ENCODE measurements at regions not wholly inside any gene's neighbourhood (a gene's known extent, or its start where the extent isn't known, plus 50 kb on each side); places are given as distances from the start of the nearest gene placed in this dataset.

- DNase-seq (ENCODE audit: low read depth in 1 of 2, low spot score in 1 of 2) = peak; percentile 63 to 88
- peak; percentile 40; the same call in 1 of the 2 replicates for TF ChIP-seq GABPA (IDR thresholded peaks at IDR 0.05; ENCODE audit: low read depth)
- peak; percentile 53; the same call in 1 of the 2 replicates for TF ChIP-seq SPI1 (IDR thresholded peaks at IDR 0.05; ENCODE audit: borderline replicate concordance, low read depth)
- TF ChIP-seq REST (IDR thresholded peaks at IDR 0.05; ENCODE audit: insufficient replicate concordance, low read depth) = peak; percentile 46
- peak; percentile 34; the same call in 1 of the 2 replicates for TF ChIP-seq POLR2AphosphoS5 (IDR thresholded peaks at IDR 0.05; ENCODE audit: low read depth)
- TF ChIP-seq CTCF (IDR thresholded peaks at IDR 0.05; ENCODE audit: insufficient read depth, low read length) = no peak
- Histone ChIP-seq H3K27ac (replicated peaks) (peak overlapping the region; percentile 91), H3K4me3 (replicated peaks; ENCODE audit: insufficient read depth, low read length) (peak overlapping the region; percentile 2; the same call in 1 of the 2 replicates), H3K27me3 (ENCODE audit: insufficient read depth, poor library complexity, severe bottlenecking) (no peaks in the 10 kb centered on the region)
These were observed 271.2 kb downstream of the PRL start for GRCh38 chr6:22025468-22026163.

- Histone ChIP-seq H3K27me3 (ENCODE audit: insufficient read depth, poor library complexity, severe bottlenecking) (no peaks in the 10 kb centered on the region), H3K27ac (replicated peaks) (peak overlapping the region; percentile 91), H3K4me3 (replicated peaks; ENCODE audit: insufficient read depth, low read length) (no peak overlapping the region)
- DNase-seq (ENCODE audit: low read depth in 1 of 2, low spot score in 1 of 2) = peak in 1 of 2 experiments; percentile 58
- no peak for TF ChIP-seq POLR2AphosphoS5 (IDR thresholded peaks at IDR 0.05; ENCODE audit: low read depth)
These were observed 270.6 kb downstream of the PRL start for GRCh38 chr6:22026164-22026678.

- no peaks in the 10 kb centered on the region for H3K27me3 ChIP-seq (ENCODE audit: insufficient read depth, poor library complexity, severe bottlenecking)
- peak overlapping the region; percentile 91 for H3K27ac ChIP-seq (replicated peaks)
- DNase-seq (ENCODE audit: low read depth in 1 of 2, low spot score in 1 of 2) = peak in 1 of 2 experiments; percentile 30
- no peak overlapping the region for H3K4me3 ChIP-seq (replicated peaks; ENCODE audit: insufficient read depth, low read length)
- TF ChIP-seq REST (IDR thresholded peaks at IDR 0.05; ENCODE audit: insufficient replicate concordance, low read depth) (no peak), POLR2AphosphoS5 (IDR thresholded peaks at IDR 0.05; ENCODE audit: low read depth) (no peak), CTCF (IDR thresholded peaks at IDR 0.05; ENCODE audit: insufficient read depth, low read length) (no peak), SPI1 (IDR thresholded peaks at IDR 0.05; ENCODE audit: borderline replicate concordance, low read depth) (no peak), GABPA (IDR thresholded peaks at IDR 0.05; ENCODE audit: low read depth) (no peak)
These were observed 269.7 kb downstream of the PRL start for GRCh38 chr6:22027040-22027725.

GRCh38 chr6:22028403-22029090 lies 268.3 kb downstream of the PRL start:
- DNase-seq (ENCODE audit: low read depth in 1 of 2, low spot score in 1 of 2) = peak in 1 of 2 experiments; percentile 15
- no peak overlapping the region for H3K27ac ChIP-seq (replicated peaks)

More at GRCh38 chr6:22028403-22029090, 268.3 kb downstream of the PRL start:
- no peak overlapping the region for H3K4me3 ChIP-seq (replicated peaks; ENCODE audit: insufficient read depth, low read length)
- no peaks in the 10 kb centered on the region for H3K27me3 ChIP-seq (ENCODE audit: insufficient read depth, poor library complexity, severe bottlenecking)
- TF ChIP-seq POLR2AphosphoS5 (IDR thresholded peaks at IDR 0.05; ENCODE audit: low read depth) (no peak), REST (IDR thresholded peaks at IDR 0.05; ENCODE audit: insufficient replicate concordance, low read depth) (no peak), GABPA (IDR thresholded peaks at IDR 0.05; ENCODE audit: low read depth) (no peak), CTCF (IDR thresholded peaks at IDR 0.05; ENCODE audit: insufficient read depth, low read length) (no peak), SPI1 (IDR thresholded peaks at IDR 0.05; ENCODE audit: borderline replicate concordance, low read depth) (no peak)
